GM19328 (cell line): ENCODE measurements at regions not wholly inside any gene's neighbourhood (a gene's known extent, or its start where the extent isn't known, plus 50 kb on each side); places are given as distances from the start of the nearest gene placed in this dataset.

ENCODE experiments used
- ATAC-seq: cut with Tn5 transposase; IDR thresholded peaks from one replicate; pipeline ENCODE4 v1.9.1; 2021; ENCODE audit warnings: mild to moderate bottlenecking, moderate library complexity; ENCODE audit not compliant: unreplicated experiment

DNA sequence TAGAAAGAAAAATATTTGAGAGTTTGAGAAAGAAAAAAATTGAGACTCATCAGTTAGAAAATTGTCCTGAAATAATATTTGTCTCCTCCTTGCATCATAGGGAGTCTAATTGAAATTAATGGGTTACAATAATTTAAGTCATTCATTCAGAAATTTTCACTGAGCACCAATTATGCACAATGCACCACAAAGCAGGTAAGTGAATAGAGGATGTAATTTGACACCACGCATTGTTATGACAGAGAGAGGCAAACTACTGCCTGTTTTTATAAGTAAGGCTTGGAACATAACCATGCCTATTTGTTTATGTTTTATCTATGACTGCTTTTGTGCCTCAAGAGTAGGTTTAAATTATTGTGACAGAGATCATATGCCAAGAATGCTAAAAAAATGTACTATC, 537.9 kb upstream of the FAT3 start:
- no peak for ATAC-seq

DNA sequence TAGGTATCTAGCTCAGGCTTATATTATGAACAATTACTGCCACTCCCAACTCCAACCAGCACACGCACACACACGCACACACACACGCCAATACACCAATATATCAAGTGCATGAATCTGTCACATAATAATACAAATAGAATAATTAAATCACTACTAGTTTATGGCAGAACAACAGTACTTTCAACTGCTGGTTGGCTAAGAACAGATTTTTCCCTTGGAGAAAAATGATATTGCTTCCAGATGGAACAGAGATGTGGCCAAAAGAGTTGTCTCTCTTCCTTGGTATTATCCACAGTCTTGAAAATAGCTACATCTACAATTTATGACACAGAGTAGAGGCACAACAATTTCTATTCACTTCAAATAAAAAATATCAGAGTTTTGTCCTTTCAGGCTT, 538.3 kb upstream of the FAT3 start:
- ATAC-seq = no peak

DNA sequence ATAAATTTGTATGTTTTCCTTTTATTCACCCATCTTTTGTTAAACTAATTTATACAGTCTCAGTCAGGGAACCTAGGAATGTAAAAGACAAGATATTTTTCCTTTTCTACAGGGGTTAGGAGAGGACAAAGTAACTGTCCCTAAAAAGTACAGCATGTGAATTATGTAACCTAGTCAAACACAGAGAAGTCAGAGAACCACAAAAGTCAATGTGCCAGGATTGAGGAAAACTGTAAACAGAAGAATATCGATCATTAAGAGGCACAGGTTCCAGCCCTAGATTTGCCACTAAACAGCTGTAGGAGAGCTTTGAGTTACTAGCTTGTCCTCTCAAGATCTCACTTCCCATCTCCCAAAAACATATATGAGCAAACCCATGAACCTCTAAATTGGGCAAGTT, 550.9 kb upstream of the FAT3 start:
- ATAC-seq = no peak

DNA sequence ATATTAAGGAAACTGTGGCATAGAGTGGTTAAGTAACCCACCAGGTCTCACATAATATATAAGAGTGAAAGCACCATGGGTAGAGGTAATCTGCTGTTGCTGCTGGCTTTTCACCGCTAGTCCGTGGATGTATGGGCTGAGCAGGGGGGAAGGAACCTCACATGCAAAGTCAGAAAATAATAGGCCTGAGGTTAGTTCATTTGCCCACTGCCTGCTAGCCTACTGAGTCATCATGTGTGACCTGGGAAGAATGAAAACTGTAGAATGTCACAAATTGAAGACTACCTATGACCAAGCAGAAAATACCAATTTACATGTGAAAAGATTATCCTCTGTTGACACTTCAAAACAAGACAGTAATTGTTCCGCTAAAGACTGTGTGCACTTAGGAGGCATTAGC, 560.1 kb upstream of the FAT3 start:
- no peak for ATAC-seq

DNA sequence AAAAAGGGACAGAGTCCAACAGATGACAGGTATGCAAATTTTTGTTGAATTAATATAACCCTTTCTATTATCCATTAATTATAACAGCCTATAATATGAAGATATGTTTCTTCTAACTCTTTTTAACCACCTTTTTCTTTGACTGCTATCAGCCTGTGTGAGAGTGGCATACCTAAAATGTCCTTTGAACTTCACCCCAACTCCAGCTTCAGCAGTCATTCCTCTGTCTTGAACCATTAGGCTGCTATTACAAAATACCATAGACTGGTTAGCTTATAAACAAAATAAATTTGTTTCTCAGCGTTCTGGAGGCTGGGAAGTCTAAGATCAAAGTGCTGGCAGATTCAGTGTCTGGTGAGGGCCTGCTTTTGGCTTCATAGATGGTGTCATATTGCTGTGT, 564.6 kb upstream of the FAT3 start:
- no peak for ATAC-seq

DNA sequence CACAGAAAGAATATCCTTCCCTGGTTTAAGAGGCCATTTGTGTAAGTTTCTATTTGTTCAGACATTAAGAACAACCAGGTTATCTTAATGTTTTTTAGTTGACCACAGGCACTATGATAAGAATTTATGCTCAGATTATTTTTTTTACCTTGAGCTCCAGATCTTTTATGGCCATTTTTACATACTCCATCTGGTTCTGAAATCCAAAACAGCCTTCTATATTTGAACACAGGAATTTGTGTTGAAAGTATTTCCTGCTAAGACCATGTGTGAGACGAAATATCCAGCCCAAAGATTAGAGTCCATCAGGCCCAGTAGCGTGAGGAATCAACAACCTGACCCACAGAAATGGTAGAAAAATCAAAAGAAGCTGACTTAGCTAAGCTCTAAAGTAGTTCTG, 569.9 kb upstream of the FAT3 start:
- no peak for ATAC-seq

DNA sequence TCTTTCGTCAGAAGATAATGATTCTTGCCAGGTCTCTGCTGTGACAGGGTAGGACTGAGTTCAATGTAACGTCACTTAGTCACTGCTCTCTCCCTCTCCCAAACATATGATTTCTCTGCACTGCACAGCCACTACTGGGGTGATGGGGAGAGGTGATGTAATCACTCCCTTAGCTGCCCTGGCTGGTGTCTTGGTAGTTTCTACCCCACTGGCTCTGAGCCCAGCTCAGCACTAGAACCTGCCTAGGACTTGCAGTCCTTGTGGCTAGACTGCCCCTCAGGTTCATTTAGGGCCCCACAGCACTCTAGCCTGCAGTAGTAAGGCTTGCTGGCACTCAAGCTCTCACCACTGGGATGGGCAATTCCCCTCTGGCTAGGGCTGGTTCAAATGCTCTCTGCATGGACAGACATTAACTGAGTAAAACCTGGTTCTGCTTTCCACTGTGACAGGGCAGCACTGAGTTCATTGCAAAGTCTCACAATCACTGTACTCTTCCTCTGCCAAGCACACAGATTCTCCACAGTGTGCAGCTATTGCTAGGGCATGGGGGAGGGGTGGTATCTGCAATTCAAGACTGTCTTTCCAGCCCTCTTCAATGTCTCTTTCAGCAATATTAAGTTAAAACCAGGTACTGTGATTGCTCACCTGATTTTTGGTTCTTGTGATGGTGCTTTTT, 571.4 kb upstream of the FAT3 start:
- ATAC-seq = no peak

DNA sequence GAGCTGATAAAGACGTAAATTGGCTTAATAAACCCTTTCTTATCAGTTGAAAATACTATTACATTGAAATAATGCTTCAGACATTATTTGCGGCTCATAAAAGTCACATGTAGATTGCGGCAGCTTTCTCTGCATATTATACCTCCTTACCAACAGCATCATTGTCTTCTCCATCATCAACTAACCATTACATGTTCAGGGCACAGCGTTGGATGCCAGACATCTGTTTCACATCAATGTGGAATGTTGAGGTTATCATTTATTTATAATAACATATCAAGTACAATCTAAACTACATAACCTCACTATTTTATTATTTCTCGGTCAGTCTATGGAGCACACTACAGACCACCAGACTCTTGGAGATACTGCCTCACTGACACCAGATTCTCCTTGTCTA, 573.8 kb upstream of the FAT3 start:
- ATAC-seq = no peak

DNA sequence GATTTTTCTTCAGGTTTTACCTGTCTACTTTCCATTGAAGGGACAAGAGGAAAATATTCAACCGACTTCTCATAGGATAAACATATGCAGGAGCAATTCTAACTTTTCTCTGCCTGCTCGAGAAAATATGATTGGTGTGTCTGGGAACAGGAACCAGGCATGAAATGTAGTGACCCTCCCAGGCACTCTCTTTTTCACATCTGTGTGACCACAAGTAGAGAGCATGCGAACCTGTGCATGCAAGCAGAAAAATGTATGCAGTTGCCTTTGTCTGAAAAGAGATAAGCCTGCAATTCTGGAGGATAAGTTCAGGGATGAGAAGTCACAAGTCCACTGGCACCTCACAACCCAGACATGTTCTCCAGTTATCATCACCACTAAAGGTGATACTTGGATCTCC, 583.5 kb upstream of the FAT3 start:
- no peak for ATAC-seq

DNA sequence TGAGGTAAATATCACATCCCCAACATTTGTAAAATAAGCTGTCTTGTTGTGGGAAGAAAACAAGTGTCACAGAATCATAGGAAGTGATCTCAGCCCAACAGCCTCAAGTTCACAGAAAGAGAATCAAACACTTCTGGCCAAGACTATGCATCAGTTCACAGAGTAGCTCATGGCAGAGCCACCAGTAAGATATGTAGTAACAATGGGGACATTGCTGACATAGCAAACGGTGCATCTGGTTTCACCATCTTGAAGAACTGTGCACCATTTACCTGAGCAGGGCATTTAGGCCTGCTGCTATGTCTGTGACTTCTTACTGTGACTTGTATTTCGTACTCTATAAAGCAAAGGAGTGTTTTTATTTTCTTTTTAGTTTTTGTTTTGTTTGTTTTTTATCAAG, 585.3 kb upstream of the FAT3 start:
- no peak for ATAC-seq

DNA sequence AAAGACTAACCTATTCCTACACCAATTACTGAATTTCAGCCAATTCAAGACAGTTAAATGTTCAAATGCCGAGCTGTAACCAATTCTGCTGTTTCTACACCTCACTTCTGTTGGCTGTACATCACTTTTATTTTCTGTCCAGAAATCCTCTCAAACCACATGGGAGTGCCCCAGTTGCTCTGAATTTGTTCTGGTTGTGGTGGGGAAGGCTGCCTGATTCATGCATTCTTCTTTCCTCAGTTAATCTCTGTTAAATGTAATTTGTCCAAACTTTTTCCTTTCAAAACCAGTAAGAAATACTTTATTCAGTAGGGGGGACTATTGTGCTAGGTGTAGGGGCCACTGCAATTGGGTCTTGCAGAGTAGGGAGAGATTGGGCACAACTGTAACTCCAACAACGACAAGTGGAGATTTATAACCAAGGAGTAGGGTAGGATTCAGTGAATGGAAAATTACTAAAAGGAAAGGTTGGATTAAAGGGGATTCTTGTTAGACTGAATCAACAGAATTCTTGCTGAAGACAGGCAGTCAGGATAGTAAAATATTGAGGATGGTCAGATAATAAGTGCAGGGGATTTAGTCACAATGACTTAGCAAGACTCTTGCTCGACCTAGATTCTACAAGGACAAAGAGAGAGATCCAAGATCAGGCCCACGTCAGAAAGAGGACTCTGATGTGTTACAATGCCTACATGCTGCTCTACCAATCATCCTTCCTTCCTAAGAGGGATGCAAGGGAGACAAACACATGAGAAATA, 593.5 kb upstream of the FAT3 start:
- ATAC-seq = no peak

DNA sequence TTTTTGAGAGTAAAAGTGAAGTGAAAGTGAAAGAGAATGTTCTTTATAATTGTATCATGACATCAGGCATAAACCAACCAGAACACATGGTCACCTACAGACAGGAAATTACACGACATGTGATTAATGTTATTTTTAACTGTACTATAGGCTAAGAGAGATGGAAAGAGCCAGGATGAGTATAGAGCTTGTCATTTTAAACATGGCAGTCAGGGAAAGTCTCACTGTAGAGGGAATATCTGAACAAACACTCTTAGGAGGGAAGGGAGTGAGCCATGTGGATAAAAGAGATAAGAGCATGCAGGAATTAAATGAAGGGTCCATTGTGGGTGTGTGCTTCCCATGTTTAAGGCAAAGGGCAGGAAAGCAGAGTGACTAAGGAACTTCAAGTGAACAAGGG, 599.1 kb upstream of the FAT3 start:
- no peak for ATAC-seq

DNA sequence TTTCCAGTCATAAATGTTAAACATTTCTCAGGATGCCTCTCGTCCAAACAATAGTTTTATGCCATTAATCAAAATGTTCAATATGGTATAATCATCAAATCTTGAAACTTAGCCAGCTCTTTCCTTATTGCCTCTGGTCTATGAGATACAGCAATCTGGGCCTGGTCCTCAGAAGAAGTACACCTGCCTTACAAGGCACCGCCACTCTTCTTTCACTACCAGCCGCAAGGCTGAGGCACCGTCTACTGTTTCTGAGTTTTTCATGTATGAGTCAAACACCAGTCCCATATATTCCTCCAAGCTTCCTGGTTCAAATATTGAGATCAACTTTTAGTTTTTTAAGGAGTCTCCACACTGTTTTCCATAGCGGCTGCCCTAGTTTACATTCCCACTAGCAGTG, 600.6 kb upstream of the FAT3 start:
- ATAC-seq = no peak

DNA sequence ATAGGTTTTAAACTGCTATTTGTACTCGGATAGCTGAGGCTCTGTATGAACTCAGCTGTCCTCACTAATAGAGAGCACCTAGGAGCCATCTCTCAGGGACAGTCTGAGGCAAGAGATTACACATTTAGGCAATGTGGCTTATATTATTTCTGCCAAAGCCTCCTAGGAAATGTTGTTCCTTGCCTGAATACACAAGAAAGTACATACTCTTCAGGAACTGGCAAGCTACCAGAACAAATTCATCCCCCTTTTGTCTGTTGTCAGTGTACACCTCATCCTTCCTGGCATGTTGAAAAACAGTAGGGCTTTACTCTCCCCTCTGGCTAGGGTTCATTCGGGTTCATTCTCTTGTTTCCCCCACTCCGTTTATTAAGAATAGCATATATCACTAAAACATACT, 615.9 kb upstream of the FAT3 start:
- no peak for ATAC-seq

DNA sequence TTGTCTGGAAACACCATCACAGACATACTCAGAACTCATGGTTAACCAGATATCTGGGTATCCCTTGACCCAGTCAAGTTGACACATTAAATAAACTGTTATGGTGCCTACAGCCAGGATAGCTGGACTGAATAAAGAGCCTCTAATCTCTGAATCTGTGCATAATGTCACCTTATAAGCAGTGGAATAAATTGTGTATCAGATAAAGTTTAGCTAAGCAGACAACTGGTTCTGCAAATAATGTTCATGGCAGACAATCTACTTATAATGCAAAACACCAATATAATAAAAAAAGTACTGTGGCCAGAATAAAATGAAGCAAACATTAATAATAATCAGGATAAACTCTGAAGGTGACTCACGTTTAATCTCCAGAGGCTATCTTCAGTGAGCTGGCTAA, 628.5 kb upstream of the FAT3 start:
- ATAC-seq = no peak

DNA sequence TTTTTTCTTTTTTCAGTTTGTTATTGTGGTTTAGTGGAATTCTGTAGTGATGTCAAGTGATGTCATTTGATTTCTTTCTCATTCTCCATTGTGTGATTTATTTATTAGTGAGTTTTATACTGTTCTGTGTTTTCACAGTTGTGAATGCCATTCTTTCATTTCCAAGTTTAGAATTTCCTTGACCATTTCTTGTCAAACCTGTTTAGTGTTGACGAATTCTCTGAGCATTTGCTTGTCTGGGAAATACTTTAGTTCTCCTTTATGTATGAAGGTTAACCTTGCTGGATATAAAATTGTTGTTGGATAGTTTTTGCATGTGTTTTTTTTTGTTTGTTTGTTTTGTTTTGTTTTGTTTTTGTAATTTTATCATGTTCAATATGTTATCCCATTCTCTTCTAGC, 633.6 kb upstream of the FAT3 start:
- ATAC-seq = no peak

DNA sequence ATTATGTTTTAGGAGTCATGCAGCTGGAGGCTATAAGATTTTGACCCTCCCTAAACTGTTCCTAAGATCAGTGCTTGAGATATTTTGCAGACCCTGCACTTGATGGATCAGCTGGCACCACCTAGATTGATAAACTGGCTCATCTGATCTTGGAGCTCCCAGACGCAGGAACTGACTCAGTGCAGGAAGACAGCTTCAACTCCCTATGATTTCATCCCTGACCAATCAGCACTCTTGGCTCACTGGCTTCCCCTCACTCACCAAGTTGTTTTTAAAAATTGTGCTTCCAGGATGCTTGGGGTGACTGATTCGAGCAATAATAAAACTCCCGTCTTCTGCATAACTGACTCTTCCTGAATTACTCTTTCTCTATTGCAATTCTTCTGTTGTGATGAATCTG, 637.5 kb upstream of the FAT3 start:
- no peak for ATAC-seq

DNA sequence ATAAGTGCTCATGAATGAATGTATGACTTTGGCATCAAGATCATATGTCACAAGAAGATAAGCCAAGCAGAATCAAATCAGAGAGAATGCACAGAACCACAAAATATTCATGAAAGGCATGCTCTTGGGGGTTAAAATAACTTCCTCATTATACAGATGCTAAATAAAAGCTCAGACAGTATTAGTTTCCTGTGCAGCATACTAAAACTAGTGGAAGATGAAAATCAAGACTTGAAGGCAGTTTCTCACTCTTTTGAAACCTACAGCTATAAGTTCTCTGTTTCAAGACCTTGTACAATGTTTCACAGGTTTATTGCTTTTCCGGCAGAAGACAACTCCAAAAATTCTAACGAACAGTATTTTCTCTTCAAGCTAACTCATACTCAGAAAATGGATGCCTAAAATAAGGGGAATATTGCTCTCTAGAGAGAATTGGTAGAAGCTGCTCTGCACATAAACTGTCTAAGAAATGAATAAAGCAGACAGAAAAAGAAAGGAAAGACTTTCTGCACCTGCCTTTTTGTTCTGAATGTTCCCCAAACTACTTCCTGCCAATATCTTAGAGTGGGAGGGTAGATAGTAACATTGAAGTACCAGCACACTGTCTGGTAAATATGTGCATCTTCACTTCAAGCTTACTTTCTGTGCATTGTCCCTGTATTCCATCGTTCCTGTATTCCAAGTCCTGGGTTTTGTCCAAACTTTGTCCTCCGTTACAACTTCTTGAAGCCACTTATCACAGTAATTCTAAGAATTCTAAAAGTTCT, 639.4 kb upstream of the FAT3 start:
- no peak for ATAC-seq

DNA sequence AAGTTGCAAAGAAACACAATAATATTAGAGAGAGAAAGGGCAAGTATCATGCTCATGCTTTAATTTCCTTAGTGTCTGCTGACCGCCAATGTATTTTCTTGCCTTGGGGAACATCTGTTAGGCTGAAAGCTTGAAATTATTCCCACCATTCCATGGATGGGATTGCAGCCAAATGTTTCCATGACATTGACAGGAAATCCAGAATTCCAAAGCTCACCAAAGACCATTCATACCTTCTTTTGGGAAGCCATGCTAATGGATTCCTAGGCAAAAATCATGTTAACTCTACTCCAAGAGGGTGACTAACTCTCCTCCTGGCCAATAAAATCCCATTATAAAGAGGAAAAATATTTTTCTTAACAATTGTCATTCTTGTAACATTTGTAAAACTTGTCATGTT, 661.4 kb upstream of the FAT3 start:
- no peak for ATAC-seq

DNA sequence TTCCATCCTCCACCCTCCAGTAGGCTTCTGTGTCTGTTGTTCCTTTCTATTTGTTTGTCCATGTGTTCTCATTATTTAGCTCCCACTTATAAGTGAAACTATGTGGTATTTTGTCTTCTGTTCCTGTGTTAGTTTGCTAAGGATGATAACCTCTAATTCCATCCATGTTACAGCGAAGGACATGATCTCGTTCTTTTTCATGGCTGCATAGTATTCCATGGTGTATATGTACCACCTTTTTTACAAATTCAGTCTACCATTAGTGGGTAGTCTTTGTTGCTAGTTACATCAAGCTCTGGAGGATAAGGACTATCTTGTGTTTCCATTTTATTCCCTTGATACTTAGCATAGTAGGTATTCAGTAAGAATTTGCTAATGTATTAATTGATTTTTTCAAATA, 664.2 kb upstream of the FAT3 start:
- ATAC-seq = no peak

DNA sequence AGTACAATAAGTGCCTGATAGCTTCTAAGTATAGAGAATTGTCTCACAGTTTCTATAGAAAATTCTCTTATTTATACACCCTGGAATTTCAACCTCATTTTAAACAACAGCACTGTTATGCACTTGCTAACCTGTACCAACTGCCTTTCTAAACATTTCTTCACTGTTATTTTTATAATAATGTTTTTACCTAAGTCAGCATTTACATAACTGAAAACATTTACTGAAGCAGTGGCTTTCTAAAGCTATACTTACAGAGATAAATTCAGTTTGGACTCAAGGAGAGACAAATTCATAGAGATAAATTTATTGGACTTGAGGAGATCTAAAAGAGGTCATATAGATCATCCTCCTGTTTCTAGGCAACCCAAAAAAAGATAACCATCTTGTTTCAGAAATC, 686.6 kb upstream of the FAT3 start:
- no peak for ATAC-seq

DNA sequence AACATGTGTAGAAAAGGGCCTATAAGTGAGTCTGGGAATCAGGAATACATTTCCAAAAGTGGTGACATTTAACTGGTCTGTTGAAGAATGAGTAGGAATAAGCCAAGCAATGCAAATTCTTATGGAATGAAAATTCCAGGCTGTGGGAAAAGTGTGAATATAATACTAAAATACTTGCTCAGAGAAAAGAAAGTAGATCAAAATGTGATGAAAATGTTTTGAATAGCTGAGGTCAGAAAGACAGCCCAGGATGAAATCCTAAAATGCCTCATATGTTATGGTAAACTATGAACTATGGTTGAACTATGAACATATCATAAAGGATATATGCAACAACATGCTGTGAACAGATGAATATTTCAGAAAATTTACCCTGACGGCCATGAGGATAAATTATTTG, 688.3 kb upstream of the FAT3 start:
- no peak for ATAC-seq
